Esophagus squamous epithelium (tissue), 5 donors: ENCODE measurements at regions not wholly inside any gene's neighbourhood (a gene's known extent, or its start where the extent isn't known, plus 50 kb on each side); places are given as distances from the start of the nearest gene placed in this dataset.

Experiments used
- DNase-seq: peaks from one replicate; lab custom pipeline; 2025; lab: John Stamatoyannopoulos, UW
- H3K27ac ChIP-seq, 4 donors: fragments of 200-600 bp; sonication (generic); one replicate each; pipeline ENCODE4 v1.5.1; 2016 to 2019; ENCODE audit warnings: mild to moderate bottlenecking in 1 of 4
- H3K27me3 ChIP-seq, 4 donors: fragments of 200-600 bp; sonication (generic); 1 replicate in 3 of 4; 2 replicates in 1 of 4; pipeline versions ENCODE4 v1.5.1 to v1.6.0; 2017 to 2021; ENCODE audit warnings: antibody characterized with exemption in 1 of 4
- H3K36me3 ChIP-seq, 3 donors: fragments of 200-600 bp; sonication (generic); one replicate each; pipeline ENCODE4 v1.5.1; 2016 to 2019
- H3K4me1 ChIP-seq, 3 donors: fragments of 200-600 bp; sonication (generic); one replicate each; pipeline ENCODE4 v1.5.1; 2017 to 2019
- H3K4me3 ChIP-seq, 4 donors: fragments of 200-600 bp; sonication (generic); 1 replicate in 3 of 4; 2 replicates in 1 of 4; pipeline ENCODE4 v1.5.1; 2016 to 2019; ENCODE audit warnings: mild to moderate bottlenecking in 2 of 4, moderate library complexity in 1 of 4
- H3K9me3 ChIP-seq, 3 donors: fragments of 200-600 bp; sonication (generic); one replicate each; pipeline ENCODE4 v1.5.1; 2016 to 2019
- CTCF ChIP-seq, 6 experiments: fragments of 450-650 bp in 4 of 6; fragments of 200-600 bp in 2 of 6; sonication (generic) in 2 of 6; IDR thresholded peaks; one replicate each; pipeline ENCODE4 v1.5.1; 2016 to 2019; ENCODE audit warnings: antibody characterized with exemption in 6 of 6, mild to moderate bottlenecking in 4 of 6, moderate library complexity in 4 of 6
- POLR2A ChIP-seq, 4 donors: fragments of 450-650 bp; IDR thresholded peaks; one replicate each; pipeline ENCODE4 v1.6.1; 2017; ENCODE audit warnings: antibody characterized with exemption in 4 of 4, mild to moderate bottlenecking in 4 of 4, moderate library complexity in 3 of 4
- WGBS, 2 donors: methylation state at CpG; one replicate each; pipeline ENCODE4 v1.1.5; 2018; 5-methylcytosine and 5-hydroxymethylcytosine counted together
- intact Hi-C: fragments of 100-400 bp; cut with DNase I; formaldehyde crosslinking; loops from one replicate; pipeline ENCODE4 v1.15.0; 2022
- donor health status: DM: yes; HTN: yes; CAD: no.

- Histone ChIP-seq H3K27ac (no peak overlapping the region), H3K27me3 (peaks cover 0 to 25% (median 0%) of the 10 kb centered on the region in 4 donors), H3K9me3 (no peaks in the 10 kb centered on the region), H3K4me1 (peaks cover 2 to 41% (median 9%) of the 10 kb centered on the region in 3 donors), H3K36me3 (no peaks in the 10 kb centered on the region), H3K4me3 (no peak overlapping the region)
- TF ChIP-seq CTCF (IDR thresholded peaks at IDR 0.05) = no peak
- no peak for TF ChIP-seq POLR2A (IDR thresholded peaks at IDR 0.05)
- 70 to 75% methylated on average over 8 of the region's 8 CpGs for WGBS, 2 donors
- intact Hi-C loops = no loop called here
- DNase-seq = no peak
Measured at GRCh38 chr18:46329736-46330246, 225.6 kb downstream of the HAUS1 start.

- no peak for DNase-seq
- Histone ChIP-seq H3K27ac (no peak overlapping the region), H3K27me3 (peaks cover 0 to 38% (median 0%) of the 10 kb centered on the region in 4 donors), H3K9me3 (no peaks in the 10 kb centered on the region), H3K36me3 (no peaks in the 10 kb centered on the region), H3K4me1 (peaks cover 14 to 41% (median 21%) of the 10 kb centered on the region in 3 donors), H3K4me3 (no peak overlapping the region)
- TF ChIP-seq POLR2A (IDR thresholded peaks at IDR 0.05) = no peak
- TF ChIP-seq CTCF (IDR thresholded peaks at IDR 0.05) = no peak
- intact Hi-C loops = no loop called here
- 89 to 100% methylated on average over 1 of the region's 1 CpG for WGBS, 2 donors
Measured at GRCh38 chr18:46331316-46331715, 227.1 kb downstream of the HAUS1 start.

GRCh38 chr18:46332286-46332801, 228.2 kb downstream of the HAUS1 start:
- Histone ChIP-seq H3K27ac (no peak overlapping the region), H3K9me3 (no peaks in the 10 kb centered on the region)
- 83 to 85% methylated on average over 6 of the region's 6 CpGs for WGBS, 2 donors

GRCh38 chr18:46332921-46333341, 228.7 kb downstream of the HAUS1 start:
- H3K9me3 ChIP-seq = no peaks in the 10 kb centered on the region
- peak overlapping the region in 1 of 4 donors; percentile 20 for H3K27ac ChIP-seq
- peaks cover 14 to 53% (median 21%) of the 10 kb centered on the region in 3 donors for H3K4me1 ChIP-seq
- peaks cover 0 to 38% (median 0%) of the 10 kb centered on the region in 4 donors for H3K27me3 ChIP-seq
- peak overlapping the region in 3 of 4 donors; percentile 50 to 79 (median 70) for H3K4me3 ChIP-seq
- TF ChIP-seq POLR2A (IDR thresholded peaks at IDR 0.05) (no peak), CTCF (IDR thresholded peaks at IDR 0.05) (no peak)
- intact Hi-C loops = no loop called here
- H3K36me3 ChIP-seq = no peaks in the 10 kb centered on the region
- DNase-seq = no peak
- WGBS, 2 donors = 64% methylated on average over 9 of the region's 9 CpGs; no CpG with 5 or more reads in 1 of the 2 donors

More at GRCh38 chr18:46332286-46332801, 228.2 kb downstream of the HAUS1 start:
- H3K27me3 ChIP-seq = peaks cover 0 to 38% (median 0%) of the 10 kb centered on the region in 4 donors
- no peak for DNase-seq
- intact Hi-C loops = no loop called here
- TF ChIP-seq CTCF (IDR thresholded peaks at IDR 0.05) (no peak), POLR2A (IDR thresholded peaks at IDR 0.05) (no peak)
- H3K36me3 ChIP-seq = no peaks in the 10 kb centered on the region
- H3K4me3 ChIP-seq = no peak overlapping the region
- H3K4me1 ChIP-seq = peaks cover 14 to 48% (median 21%) of the 10 kb centered on the region in 3 donors

- TF ChIP-seq POLR2A (IDR thresholded peaks at IDR 0.05) (no peak), CTCF (IDR thresholded peaks at IDR 0.05) (no peak)
- 5 to 22% methylated on average over 5 to 16 of the region's 77 CpGs for WGBS, 2 donors
- Histone ChIP-seq H3K4me3 (peak overlapping the region; percentile 50 to 79 (median 64)), H3K27me3 (peaks cover 0 to 38% (median 0%) of the 10 kb centered on the region in 4 donors), H3K36me3 (no peaks in the 10 kb centered on the region), H3K4me1 (peaks cover 14 to 58% (median 21%) of the 10 kb centered on the region in 3 donors), H3K9me3 (no peaks in the 10 kb centered on the region), H3K27ac (peak overlapping the region in 3 of 4 donors; percentile 20 to 76 (median 70))
- no peak for DNase-seq
- intact Hi-C loops = no loop called here
Measured at GRCh38 chr18:46333431-46334135, 229.4 kb downstream of the HAUS1 start.
